RWPE2 (cell line): ENCODE measurements at regions not wholly inside any gene's neighbourhood (a gene's known extent, or its start where the extent isn't known, plus 50 kb on each side); places are given as distances from the start of the nearest gene placed in this dataset.

Source experiments
- ATAC-seq: fragments of 200-7000 bp; cut with Tn5 transposase; 3 replicates; pipeline ENCODE4 v1.9.1; 2021; ENCODE audit warnings: low read depth
- DNase-seq: peaks from one replicate; pipeline ENCODE4 v3.0.0-alpha.2; 2020; ENCODE audit warnings: low spot score
- H3K27ac ChIP-seq: fragments of 450-650 bp; 2 replicates; pipeline ENCODE4 v1.5.1; 2017; ENCODE audit warnings: mild to moderate bottlenecking; ENCODE audit not compliant: poor library complexity, severe bottlenecking
- H3K27me3 ChIP-seq: fragments of 250-450 bp; sonication (Bioruptor Pico); 2 replicates; pipeline ENCODE4 v1.5.1; 2021; ENCODE audit warnings: mild to moderate bottlenecking, moderate library complexity; ENCODE audit not compliant: insufficient read depth, poor library complexity, severe bottlenecking
- H3K36me3 ChIP-seq: fragments of 250-450 bp; sonication (Bioruptor Pico); 2 replicates; pipeline ENCODE4 v1.5.1; 2020; ENCODE audit warnings: low read depth, mild to moderate bottlenecking, moderate library complexity
- H3K4me1 ChIP-seq: fragments of 250-450 bp; sonication (Bioruptor Pico); 2 replicates; pipeline ENCODE4 v1.5.1; 2021; ENCODE audit warnings: mild to moderate bottlenecking, moderate library complexity; ENCODE audit not compliant: insufficient read depth, poor library complexity, severe bottlenecking
- H3K4me3 ChIP-seq: fragments of 250-450 bp; sonication (Bioruptor Pico); 2 replicates; pipeline ENCODE4 v1.5.1; 2021; ENCODE audit warnings: mild to moderate bottlenecking, moderate library complexity; ENCODE audit not compliant: severe bottlenecking
- H3K9me3 ChIP-seq: fragments of 250-450 bp; sonication (Bioruptor Pico); 2 replicates; pipeline ENCODE4 v1.5.1; 2021; ENCODE audit warnings: mild to moderate bottlenecking, moderate library complexity; ENCODE audit not compliant: severe bottlenecking
- TF ChIP-seq, protein P1 (sequence below): fragments of 450-650 bp; IDR thresholded peaks from one replicate; pipeline ENCODE4 v1.5.1; 2017; ENCODE audit warnings: mild to moderate bottlenecking, moderate library complexity; ENCODE audit not compliant: poor library complexity, severe bottlenecking

GRCh38 chr1:30095451-30096025 lies 627.8 kb downstream of the MATN1 start:
- DNase-seq (no peak), ATAC-seq (no peak)
- Histone ChIP-seq H3K4me3 (no peak overlapping the region), H3K36me3 (no peaks in the 10 kb centered on the region), H3K4me1 (no peaks in the 10 kb centered on the region), H3K27me3 (no peaks in the 10 kb centered on the region), H3K9me3 (peaks cover 9% of the 10 kb centered on the region), H3K27ac (no peak overlapping the region)
- TF ChIP-seq, protein P1, sequence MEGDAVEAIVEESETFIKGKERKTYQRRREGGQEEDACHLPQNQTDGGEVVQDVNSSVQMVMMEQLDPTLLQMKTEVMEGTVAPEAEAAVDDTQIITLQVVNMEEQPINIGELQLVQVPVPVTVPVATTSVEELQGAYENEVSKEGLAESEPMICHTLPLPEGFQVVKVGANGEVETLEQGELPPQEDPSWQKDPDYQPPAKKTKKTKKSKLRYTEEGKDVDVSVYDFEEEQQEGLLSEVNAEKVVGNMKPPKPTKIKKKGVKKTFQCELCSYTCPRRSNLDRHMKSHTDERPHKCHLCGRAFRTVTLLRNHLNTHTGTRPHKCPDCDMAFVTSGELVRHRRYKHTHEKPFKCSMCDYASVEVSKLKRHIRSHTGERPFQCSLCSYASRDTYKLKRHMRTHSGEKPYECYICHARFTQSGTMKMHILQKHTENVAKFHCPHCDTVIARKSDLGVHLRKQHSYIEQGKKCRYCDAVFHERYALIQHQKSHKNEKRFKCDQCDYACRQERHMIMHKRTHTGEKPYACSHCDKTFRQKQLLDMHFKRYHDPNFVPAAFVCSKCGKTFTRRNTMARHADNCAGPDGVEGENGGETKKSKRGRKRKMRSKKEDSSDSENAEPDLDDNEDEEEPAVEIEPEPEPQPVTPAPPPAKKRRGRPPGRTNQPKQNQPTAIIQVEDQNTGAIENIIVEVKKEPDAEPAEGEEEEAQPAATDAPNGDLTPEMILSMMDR: no peak

- H3K36me3 ChIP-seq: no peaks in the 10 kb centered on the region
- TF ChIP-seq, protein P1: no peak
- H3K27ac ChIP-seq: no peak overlapping the region
- DNase-seq (no peak), ATAC-seq (no peak)
- peaks cover 9% of the 10 kb centered on the region for H3K9me3 ChIP-seq
- no peaks in the 10 kb centered on the region for H3K4me1 ChIP-seq
- no peak overlapping the region for H3K4me3 ChIP-seq
- H3K27me3 ChIP-seq: no peaks in the 10 kb centered on the region
Observed at GRCh38 chr1:30095051-30095450, 628.3 kb downstream of the MATN1 start.

- Histone ChIP-seq H3K27ac (no peak overlapping the region), H3K4me1 (no peaks in the 10 kb centered on the region), H3K4me3 (no peak overlapping the region), H3K27me3 (no peaks in the 10 kb centered on the region), H3K9me3 (peaks cover 9% of the 10 kb centered on the region), H3K36me3 (no peaks in the 10 kb centered on the region)
- ATAC-seq (no peak), DNase-seq (no peak)
- TF ChIP-seq, protein P1: no peak
Observed at GRCh38 chr1:30092051-30092858, 631.1 kb downstream of the MATN1 start.

- Histone ChIP-seq H3K4me3 (no peak overlapping the region), H3K9me3 (peaks cover 9% of the 10 kb centered on the region), H3K36me3 (no peaks in the 10 kb centered on the region), H3K27ac (no peak overlapping the region), H3K4me1 (no peaks in the 10 kb centered on the region), H3K27me3 (no peaks in the 10 kb centered on the region)
- DNase-seq (no peak), ATAC-seq (no peak)
- TF ChIP-seq, protein P1: no peak
Observed at GRCh38 chr1:30090162-30090820, 633.1 kb downstream of the MATN1 start.
